ENCODE measurements at regions not wholly inside any gene's neighbourhood (a gene's known extent, or its start where the extent isn't known, plus 50 kb on each side); places are given as distances from the start of the nearest gene placed in this dataset.

- no peak for DNase-seq
Observed at GRCh38 chr13:107139006-107139405, 571.1 kb upstream of the ARGLU1 start.

- no peak for DNase-seq
Observed at GRCh38 chr13:107138486-107138885, 570.5 kb upstream of the ARGLU1 start.

GRCh38 chr13:107133950-107134349, 566.0 kb upstream of the ARGLU1 start:
- DNase-seq: no peak

GRCh38 chr13:107130566-107130965, 562.6 kb upstream of the ARGLU1 start:
- no peak for DNase-seq

GRCh38 chr13:107124730-107125129, 556.8 kb upstream of the ARGLU1 start:
- no peak for DNase-seq

GRCh38 chr13:107124129-107124718, 556.3 kb upstream of the ARGLU1 start:
- no peak for DNase-seq

- DNase-seq: no peak
Observed at GRCh38 chr13:107121793-107122192, 553.9 kb upstream of the ARGLU1 start.

GRCh38 chr13:107119989-107120881, 552.3 kb upstream of the ARGLU1 start:
- DNase-seq: no peak

- no peak for DNase-seq
Observed at GRCh38 chr13:107118506-107118905, 550.6 kb upstream of the ARGLU1 start.

- DNase-seq: no peak
Observed at GRCh38 chr13:107117327-107118012, 549.5 kb upstream of the ARGLU1 start.

- no peak for DNase-seq
Observed at GRCh38 chr13:107113387-107113786, 545.5 kb upstream of the ARGLU1 start.

- DNase-seq: no peak
Observed at GRCh38 chr13:107111248-107111647, 543.3 kb upstream of the ARGLU1 start.

GRCh38 chr13:107104631-107105030, 536.7 kb upstream of the ARGLU1 start:
- no peak for DNase-seq

- DNase-seq: no peak
Observed at GRCh38 chr13:107102676-107103075, 534.7 kb upstream of the ARGLU1 start.

GRCh38 chr13:107099661-107100060, 531.7 kb upstream of the ARGLU1 start:
- DNase-seq: no peak

GRCh38 chr13:107097916-107098315, 530.0 kb upstream of the ARGLU1 start:
- no peak for DNase-seq

- DNase-seq: no peak
Observed at GRCh38 chr13:107095876-107096275, 527.9 kb upstream of the ARGLU1 start.

GRCh38 chr13:107091861-107092260, 523.9 kb upstream of the ARGLU1 start:
- no peak for DNase-seq

GRCh38 chr13:107091428-107091827, 523.5 kb upstream of the ARGLU1 start:
- DNase-seq: no peak

- no peak for DNase-seq
Observed at GRCh38 chr13:107088061-107088460, 520.1 kb upstream of the ARGLU1 start.

GRCh38 chr13:107079423-107080049, 511.6 kb upstream of the ARGLU1 start:
- DNase-seq: no peak

- no peak for DNase-seq
Observed at GRCh38 chr13:107078229-107078765, 510.4 kb upstream of the ARGLU1 start.

- no peak for DNase-seq
Observed at GRCh38 chr13:107076801-107077200, 508.9 kb upstream of the ARGLU1 start.

Measured in activated CD8-positive, alpha-beta memory T cell treated with anti-CD3 and anti-CD28 coated beads, Interleukin-2, amount 50 U/mL, for 48 hours (primary cell).